OCI-LY3 (cell line): ENCODE measurements at regions not wholly inside any gene's neighbourhood (a gene's known extent, or its start where the extent isn't known, plus 50 kb on each side); places are given as distances from the start of the nearest gene placed in this dataset.
"Not testable (repeated sequence)": the region's sequence is repeated elsewhere in the genome, so short reads cannot be mapped to it uniquely, and the experiment has no call there.

Experiments
- H2AFZ ChIP-seq: fragments of 200-600, 300-600 bp; shearing (Covaris generic); 2 replicates; pipeline ENCODE4 v1.6.0; 2014; ENCODE audit warnings: antibody characterized with exemption, low read depth, low read length
- H3K27ac ChIP-seq: fragments of 200-600, 300-600 bp; sonication (generic); 2 replicates; pipeline ENCODE4 v1.5.1; 2014; ENCODE audit warnings: mild to moderate bottlenecking, low read length, moderate library complexity, mixed read lengths
- H3K27me3 ChIP-seq: fragments of 200-600, 300-600 bp; sonication (generic); 2 replicates; pipeline ENCODE4 v1.6.1; 2014; ENCODE audit warnings: low read depth, low read length, mixed read lengths
- H3K36me3 ChIP-seq: fragments of 200-600, 300-600 bp; sonication (generic); replicated peaks from 2 replicates; pipeline ENCODE3; 2014; ENCODE audit warnings: low read depth, low read length, mixed read lengths
- H3K4me1 ChIP-seq: fragments of 300-600, 200-600 bp; sonication (generic); 2 replicates; pipeline ENCODE4 v1.6.1; 2014; ENCODE audit warnings: low read length, mixed read lengths
- H3K4me2 ChIP-seq: fragments of 200-600, 300-600 bp; sonication (generic); 2 replicates; pipeline ENCODE4 v1.6.1; 2014; ENCODE audit warnings: low read length, mixed read lengths
- H3K4me3 ChIP-seq: fragments of 300-600, 200-600 bp; sonication (generic); 2 replicates; pipeline ENCODE4 v1.5.1; 2014; ENCODE audit warnings: antibody characterized with exemption, mild to moderate bottlenecking, low read length, moderate library complexity
- H3K79me2 ChIP-seq: fragments of 300-600, 200-600 bp; shearing (Covaris generic); 2 replicates; pipeline ENCODE4 v1.6.1; 2014; ENCODE audit warnings: mild to moderate bottlenecking, low read length, mixed read lengths
- H3K9ac ChIP-seq: fragments of 300-600, 200-600 bp; shearing (Covaris generic); 2 replicates; pipeline ENCODE4 v1.6.0; 2014; ENCODE audit warnings: mild to moderate bottlenecking, low read length, moderate library complexity
- H3K9me3 ChIP-seq: fragments of 200-600, 300-600 bp; shearing (Covaris generic); 2 replicates; pipeline ENCODE4 v1.6.1; 2014; ENCODE audit warnings: low read length, mixed read lengths; ENCODE audit not compliant: insufficient read depth
- H4K20me1 ChIP-seq: fragments of 200-600, 300-600 bp; sonication (generic); 2 replicates; pipeline ENCODE4 v1.6.1; 2016; ENCODE audit warnings: low read length, mixed read lengths; ENCODE audit not compliant: insufficient read depth
- EZH2phosphoT487 ChIP-seq: fragments of 200-600 bp; shearing (Covaris generic); IDR thresholded peaks from 2 replicates; pipeline ENCODE4 v1.6.1; 2018; ENCODE audit warnings: antibody characterized with exemption, mixed run types, low read depth
- TF ChIP-seq, protein P1 (sequence below): fragments of 200-600, 300-600 bp; sonication (generic); IDR thresholded peaks from 2 replicates; pipeline ENCODE4 v1.5.1; 2014; ENCODE audit warnings: antibody characterized with exemption, low read length, low read depth

GRCh38 chr6:115159733-115160132 is 816.9 kb upstream of the HS3ST5 start:
- Histone ChIP-seq H2AFZ (no peak overlapping the region), H3K4me2 (no peak overlapping the region), H3K9ac (no peak overlapping the region), H3K27me3 (no peaks in the 10 kb centered on the region), H3K9me3 (no peaks in the 10 kb centered on the region), H4K20me1 (no peaks in the 10 kb centered on the region), H3K4me1 (peaks cover 7% of the 10 kb centered on the region; the same call in 1 of the 2 replicates), H3K36me3 (no peaks in the 10 kb centered on the region), H3K4me3 (no peak overlapping the region), H3K79me2 (no peaks in the 10 kb centered on the region), H3K27ac (no peak overlapping the region)
- no peak for TF ChIP-seq EZH2phosphoT487
- TF ChIP-seq, protein P1, sequence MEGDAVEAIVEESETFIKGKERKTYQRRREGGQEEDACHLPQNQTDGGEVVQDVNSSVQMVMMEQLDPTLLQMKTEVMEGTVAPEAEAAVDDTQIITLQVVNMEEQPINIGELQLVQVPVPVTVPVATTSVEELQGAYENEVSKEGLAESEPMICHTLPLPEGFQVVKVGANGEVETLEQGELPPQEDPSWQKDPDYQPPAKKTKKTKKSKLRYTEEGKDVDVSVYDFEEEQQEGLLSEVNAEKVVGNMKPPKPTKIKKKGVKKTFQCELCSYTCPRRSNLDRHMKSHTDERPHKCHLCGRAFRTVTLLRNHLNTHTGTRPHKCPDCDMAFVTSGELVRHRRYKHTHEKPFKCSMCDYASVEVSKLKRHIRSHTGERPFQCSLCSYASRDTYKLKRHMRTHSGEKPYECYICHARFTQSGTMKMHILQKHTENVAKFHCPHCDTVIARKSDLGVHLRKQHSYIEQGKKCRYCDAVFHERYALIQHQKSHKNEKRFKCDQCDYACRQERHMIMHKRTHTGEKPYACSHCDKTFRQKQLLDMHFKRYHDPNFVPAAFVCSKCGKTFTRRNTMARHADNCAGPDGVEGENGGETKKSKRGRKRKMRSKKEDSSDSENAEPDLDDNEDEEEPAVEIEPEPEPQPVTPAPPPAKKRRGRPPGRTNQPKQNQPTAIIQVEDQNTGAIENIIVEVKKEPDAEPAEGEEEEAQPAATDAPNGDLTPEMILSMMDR = no peak

DNA sequence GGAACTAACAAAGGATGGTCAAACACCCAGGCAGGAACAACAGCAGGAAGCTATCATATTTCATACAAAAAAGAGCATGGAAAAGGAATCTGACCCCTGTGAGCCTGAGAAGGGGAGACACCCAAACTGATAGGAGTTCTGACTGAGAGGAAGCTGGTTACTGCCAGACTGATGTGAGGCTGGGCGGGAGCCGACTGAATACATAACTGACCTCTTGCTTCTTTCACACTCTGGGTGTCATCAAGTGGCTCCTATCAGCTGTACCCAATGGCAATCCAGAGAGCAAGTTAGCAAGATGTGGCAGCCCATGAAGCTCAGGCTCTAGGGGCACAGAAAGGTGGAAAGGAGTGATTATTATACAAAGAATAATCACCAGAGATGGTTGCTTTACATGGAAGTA is 795.1 kb upstream of the HS3ST5 start:
- Histone ChIP-seq H3K4me1 (peaks cover 6% of the 10 kb centered on the region), H3K27me3 (no peaks in the 10 kb centered on the region), H3K9ac (no peak overlapping the region), H3K9me3 (no peaks in the 10 kb centered on the region), H4K20me1 (no peaks in the 10 kb centered on the region), H3K4me2 (no peak overlapping the region), H3K79me2 (no peaks in the 10 kb centered on the region), H3K27ac (no peak overlapping the region), H2AFZ (no peak overlapping the region), H3K4me3 (no peak overlapping the region), H3K36me3 (no peaks in the 10 kb centered on the region)
- TF ChIP-seq EZH2phosphoT487 = no peak
- TF ChIP-seq, protein P1 = no peak

GRCh38 chr6:115133790-115134189 is 791.0 kb upstream of the HS3ST5 start:
- TF ChIP-seq, protein P1 = no peak
- no peak for TF ChIP-seq EZH2phosphoT487
- no peaks in the 10 kb centered on the region for H4K20me1 ChIP-seq
- H3K4me2 ChIP-seq = no peak overlapping the region
- H3K4me1 ChIP-seq = peaks cover 6% of the 10 kb centered on the region
- H3K27me3 ChIP-seq = no peaks in the 10 kb centered on the region
- no peaks in the 10 kb centered on the region for H3K79me2 ChIP-seq
- H3K4me3 ChIP-seq = no peak overlapping the region
- H2AFZ ChIP-seq = no peak overlapping the region
- no peak overlapping the region for H3K27ac ChIP-seq
- no peak overlapping the region for H3K9ac ChIP-seq
- no peaks in the 10 kb centered on the region for H3K9me3 ChIP-seq
- H3K36me3 ChIP-seq = no peaks in the 10 kb centered on the region

GRCh38 chr6:115131709-115132490 is 789.1 kb upstream of the HS3ST5 start:
- no peaks in the 10 kb centered on the region for H3K36me3 ChIP-seq
- no peak overlapping the region for H3K4me3 ChIP-seq
- H3K9me3 ChIP-seq = no peaks in the 10 kb centered on the region
- no peaks in the 10 kb centered on the region for H3K79me2 ChIP-seq
- no peaks in the 10 kb centered on the region for H4K20me1 ChIP-seq
- no peak overlapping the region for H3K27ac ChIP-seq
- TF ChIP-seq, protein P1 = no peak
- TF ChIP-seq EZH2phosphoT487 = no peak
- H2AFZ ChIP-seq = no peak overlapping the region
- no peaks in the 10 kb centered on the region for H3K27me3 ChIP-seq
- no peak overlapping the region for H3K9ac ChIP-seq
- no peak overlapping the region for H3K4me2 ChIP-seq
- H3K4me1 ChIP-seq = peaks cover 6% of the 10 kb centered on the region

GRCh38 chr6:115121513-115121912 is 778.7 kb upstream of the HS3ST5 start:
- not testable (repeated sequence) for H3K4me1 ChIP-seq, H3K9ac ChIP-seq, H4K20me1 ChIP-seq, H3K4me2 ChIP-seq, H3K36me3 ChIP-seq, H3K27me3 ChIP-seq, H3K9me3 ChIP-seq, H3K4me3 ChIP-seq, H3K27ac ChIP-seq, H2AFZ ChIP-seq, H3K79me2 ChIP-seq
